NOMO-1 treated with dmso at 0.1 percent for 144 hours (cell line): ENCODE measurements at regions not wholly inside any gene's neighbourhood (a gene's known extent, or its start where the extent isn't known, plus 50 kb on each side); places are given as distances from the start of the nearest gene placed in this dataset.
"Not testable (repeated sequence)": the region's sequence is repeated elsewhere in the genome, so short reads cannot be mapped to it uniquely, and the experiment has no call there.

Experiments used
- DNase-seq: peaks from one replicate; lab custom pipeline; 2025; ENCODE audit not compliant: unreplicated experiment; lab: John Stamatoyannopoulos, UW

GRCh38 chrX:101823236-101823635 lies 108.6 kb downstream of the ZMAT1 start:
- no peak for DNase-seq

DNA sequence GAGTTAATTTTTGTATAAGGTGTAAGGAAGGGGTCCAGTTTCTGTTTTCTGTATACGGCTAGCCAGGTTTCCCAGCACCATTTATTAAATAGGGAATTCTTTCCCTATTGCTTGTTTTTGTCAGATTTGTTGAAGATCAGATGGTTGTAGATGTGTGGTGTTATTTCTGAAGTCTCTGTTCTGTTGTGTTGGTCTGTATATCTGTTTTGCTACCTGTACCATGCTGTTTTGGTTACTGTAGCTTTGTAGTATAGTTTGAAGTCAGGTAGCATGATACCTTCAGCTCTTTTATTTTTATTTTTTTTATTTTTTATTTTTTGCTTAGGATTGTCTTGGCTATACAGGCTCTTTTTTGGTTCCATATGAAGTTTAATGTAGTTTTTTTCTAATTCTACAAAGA lies 114.1 kb downstream of the ZMAT1 start:
- not testable (repeated sequence) for DNase-seq

GRCh38 chrX:101813200-101813599 lies 118.6 kb downstream of the ZMAT1 start:
- no peak for DNase-seq

DNA sequence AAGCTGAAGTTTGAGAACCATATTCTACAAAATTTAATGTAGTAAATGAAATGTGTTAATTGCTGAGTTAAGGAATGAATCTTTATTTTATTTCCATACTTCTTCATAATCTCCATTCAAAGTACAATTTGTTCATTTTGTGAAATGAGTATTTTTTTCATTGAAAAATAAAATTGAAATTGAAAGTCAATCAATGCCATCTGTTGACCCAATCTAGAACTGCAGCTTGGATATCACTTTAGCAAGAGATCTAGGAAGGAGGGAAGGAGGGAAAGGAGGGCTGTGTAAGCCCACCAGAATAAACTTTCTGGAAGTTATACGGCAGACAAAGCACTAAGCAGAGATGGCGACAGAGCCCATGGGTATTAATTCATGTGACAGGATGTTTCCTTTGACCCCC lies 128.4 kb downstream of the ZMAT1 start:
- no peak for DNase-seq

- DNase-seq = peak; percentile 41
These were observed 132.4 kb downstream of the ZMAT1 start for GRCh38 chrX:101799387-101799786.

DNA sequence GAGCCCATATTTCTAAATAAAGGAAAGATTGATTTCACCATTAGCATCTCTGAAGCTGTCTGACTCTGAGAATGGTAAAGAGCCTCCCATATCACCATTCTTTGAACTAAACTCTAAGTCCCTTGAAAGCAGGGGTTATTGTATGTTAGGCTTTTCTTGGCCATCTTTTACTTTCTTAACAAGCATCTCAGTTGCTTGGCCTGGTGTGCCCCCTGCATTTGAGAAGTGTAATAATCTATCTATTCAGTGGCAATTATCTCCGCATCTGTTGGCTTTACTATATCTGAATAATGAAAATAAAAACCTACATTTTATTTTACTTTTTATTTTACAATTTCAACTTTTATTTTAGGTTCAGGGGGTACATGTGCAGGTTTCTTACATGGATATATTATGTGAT lies 128.3 kb upstream of the ARMCX2 start:
- no peak for DNase-seq

DNA sequence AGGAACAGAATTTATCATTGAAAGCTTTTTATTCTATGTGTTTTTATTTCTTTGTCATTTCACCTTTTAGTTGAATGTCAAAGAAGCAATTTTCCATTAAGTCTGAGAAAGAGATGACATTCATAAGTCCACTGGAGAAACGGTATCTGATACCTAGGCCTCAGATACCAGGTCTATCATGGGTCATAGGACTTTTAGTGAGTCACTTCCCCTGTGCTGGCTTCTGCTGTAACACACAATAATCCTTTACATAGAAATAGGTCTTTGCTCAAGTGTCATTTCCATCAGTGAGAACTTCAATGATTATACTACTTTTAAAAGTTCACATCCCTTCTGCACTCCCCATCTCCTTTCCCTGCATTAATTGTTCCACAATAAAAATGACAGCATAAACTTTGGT lies 125.5 kb upstream of the ARMCX2 start:
- DNase-seq = no peak

DNA sequence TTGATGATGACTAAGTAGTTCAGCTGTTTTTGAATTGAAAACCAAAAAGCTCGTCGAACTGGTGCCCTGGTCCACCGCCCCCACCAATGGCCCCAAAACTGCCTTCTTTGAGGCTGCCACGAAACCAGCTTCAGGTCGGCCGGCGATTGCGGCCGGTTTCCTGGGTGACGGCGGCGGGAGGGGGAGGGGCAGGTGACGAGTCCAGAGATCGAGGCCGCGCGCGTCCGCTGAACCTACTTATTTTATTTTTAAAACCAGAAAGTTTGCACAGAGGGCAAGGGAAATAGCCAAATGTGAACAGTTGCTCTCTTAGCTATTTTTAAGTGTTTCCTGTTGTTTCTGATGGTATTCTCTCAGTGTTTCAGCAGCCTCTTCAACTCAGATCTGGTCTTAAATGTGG lies 120.8 kb upstream of the ARMCX2 start:
- DNase-seq = not testable (repeated sequence)

GRCh38 chrX:101774340-101774739 lies 114.7 kb upstream of the ARMCX2 start:
- no peak for DNase-seq

GRCh38 chrX:101764538-101764937 lies 104.9 kb upstream of the ARMCX2 start:
- no peak for DNase-seq

- peak; percentile 4 for DNase-seq
These were observed 99.3 kb upstream of the ARMCX2 start for GRCh38 chrX:101759000-101759399.

DNA sequence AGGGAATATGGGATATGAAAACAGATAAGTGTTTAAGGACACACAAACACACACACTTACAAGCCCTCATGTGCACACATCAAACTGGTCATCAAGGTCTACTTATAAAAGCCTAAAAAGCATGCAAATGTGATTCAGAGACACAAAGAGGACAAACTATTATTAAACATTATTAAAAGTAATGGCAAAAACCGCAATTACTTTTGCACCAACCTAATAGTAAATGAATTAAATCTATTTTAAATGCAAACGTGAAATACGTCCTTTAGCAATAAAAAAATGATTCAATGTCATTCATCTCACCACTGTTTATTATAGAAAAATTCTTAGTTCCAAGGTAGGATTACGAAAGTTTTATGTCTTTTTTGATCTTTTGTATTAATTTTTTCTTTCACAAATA lies 91.1 kb upstream of the ARMCX2 start:
- DNase-seq = no peak

DNA sequence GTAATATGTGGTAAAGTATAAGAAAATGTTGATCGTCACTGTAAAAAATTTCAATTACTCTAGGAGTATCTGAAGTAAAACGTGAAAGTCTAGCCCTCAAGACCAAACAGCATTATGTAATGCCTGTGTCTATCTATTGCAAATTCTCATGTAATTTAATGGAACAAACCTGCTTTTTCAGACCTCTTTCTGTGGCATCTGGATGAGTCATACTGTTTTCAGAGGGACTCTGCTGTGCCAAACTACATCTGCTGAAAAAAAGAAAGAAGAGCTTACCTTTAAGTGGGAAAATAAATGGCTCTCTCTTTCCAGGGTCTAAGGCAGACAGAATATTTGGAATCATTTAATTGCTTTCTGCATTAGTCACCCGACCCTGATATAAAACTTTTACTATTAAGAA lies 89.8 kb upstream of the ARMCX2 start:
- no peak for DNase-seq

DNA sequence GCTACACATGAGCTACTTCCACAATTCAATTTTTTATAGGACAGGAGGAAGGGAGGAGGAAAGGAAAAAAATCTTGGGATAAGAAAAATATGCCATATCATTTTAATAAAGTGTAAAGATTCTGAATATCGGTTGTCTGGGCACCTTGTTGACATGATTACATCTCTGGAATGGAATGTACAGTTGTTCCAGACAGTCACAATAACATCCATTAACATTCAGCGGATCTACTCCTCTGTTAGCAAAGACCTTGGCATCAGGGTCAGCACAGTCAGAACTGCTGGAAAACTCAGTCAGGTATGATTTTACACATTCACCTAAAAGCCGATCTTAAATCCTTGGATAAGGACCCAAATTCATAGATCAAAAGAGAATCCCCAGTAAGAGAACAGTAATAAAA lies 85.4 kb upstream of the ARMCX2 start:
- no peak for DNase-seq

DNA sequence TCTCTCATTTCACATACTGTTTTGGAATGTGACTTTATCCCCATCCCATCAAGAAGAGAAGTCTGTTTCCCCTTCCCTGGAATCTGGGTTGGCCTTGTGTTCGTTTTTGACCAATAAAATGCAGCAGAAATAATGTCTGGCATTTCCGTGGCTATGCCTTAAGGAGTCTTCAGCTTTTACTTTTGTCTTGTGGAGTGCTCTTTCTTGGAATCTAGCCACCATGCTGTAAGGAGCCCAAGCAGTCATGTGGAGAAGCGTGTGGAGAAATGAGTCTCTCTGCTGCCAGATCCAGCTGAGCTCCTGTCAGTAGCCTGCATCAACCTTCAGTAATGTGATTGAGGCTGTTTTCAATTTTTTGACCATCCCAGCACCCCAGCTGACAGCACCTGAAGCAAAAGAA lies 84.4 kb upstream of the ARMCX2 start:
- DNase-seq = no peak

- DNase-seq = no peak
These were observed 81.0 kb upstream of the ARMCX2 start for GRCh38 chrX:101740642-101741041.

GRCh38 chrX:101738867-101739266 lies 79.2 kb upstream of the ARMCX2 start:
- DNase-seq = not testable (repeated sequence)

DNA sequence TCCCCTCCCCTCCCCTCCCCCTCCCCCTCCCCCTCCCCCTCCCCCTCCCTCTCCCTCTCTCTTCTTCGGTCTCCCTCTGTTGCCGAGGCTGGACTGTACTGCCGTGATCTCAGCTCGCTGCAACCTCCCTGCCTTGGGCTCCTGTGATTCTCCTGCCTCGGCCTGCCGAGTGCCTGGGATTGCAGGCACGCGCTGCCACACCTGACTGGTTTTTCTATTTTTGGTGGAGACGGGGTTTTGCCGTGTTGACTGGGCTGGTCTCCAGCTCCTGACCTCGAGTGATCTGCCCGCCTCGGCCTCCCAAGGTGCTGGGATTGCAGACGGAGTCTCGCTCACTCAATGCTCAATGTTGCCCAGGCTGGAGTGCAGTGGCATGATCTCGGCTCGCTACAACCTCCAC lies 78.8 kb upstream of the ARMCX2 start:
- not testable (repeated sequence) for DNase-seq

DNA sequence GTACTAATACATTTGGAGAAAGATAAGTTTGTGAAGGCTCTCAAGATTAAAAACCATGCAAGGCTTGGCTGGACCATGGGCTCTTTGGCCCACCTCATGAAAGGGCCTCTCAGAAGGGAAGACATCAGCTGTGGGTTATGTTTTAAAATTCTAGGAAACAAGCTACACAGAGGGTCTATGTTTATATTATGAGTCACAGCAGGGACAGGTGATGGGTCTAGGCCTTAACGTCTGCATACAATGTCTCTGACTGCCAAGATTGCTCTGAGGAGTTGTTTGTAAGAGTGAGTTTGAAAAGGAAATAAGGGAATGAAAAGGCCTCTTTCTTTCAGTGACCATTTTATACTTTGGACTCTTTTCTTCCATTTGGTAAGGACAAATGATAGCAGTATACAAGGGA lies 77.0 kb upstream of the ARMCX2 start:
- DNase-seq = no peak

DNA sequence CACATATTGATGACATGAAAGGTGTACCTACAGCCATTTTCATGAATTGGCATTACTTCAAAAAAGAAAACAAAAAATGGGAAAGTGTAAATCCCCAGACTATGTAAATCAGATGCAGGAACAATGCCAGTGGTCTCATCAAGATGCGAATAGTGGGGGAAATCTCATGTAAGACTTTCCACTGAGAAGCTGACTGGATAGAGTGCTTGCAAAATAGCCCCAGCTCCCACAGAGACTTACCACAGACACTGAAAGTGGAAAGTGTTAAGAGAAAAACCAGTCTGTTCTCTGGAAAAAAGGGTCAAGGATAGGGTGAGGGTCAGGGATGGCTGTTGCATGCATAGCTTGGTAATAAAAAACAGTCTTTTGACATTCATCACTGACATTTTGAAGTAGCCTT lies 73.2 kb upstream of the ARMCX2 start:
- DNase-seq = no peak

DNA sequence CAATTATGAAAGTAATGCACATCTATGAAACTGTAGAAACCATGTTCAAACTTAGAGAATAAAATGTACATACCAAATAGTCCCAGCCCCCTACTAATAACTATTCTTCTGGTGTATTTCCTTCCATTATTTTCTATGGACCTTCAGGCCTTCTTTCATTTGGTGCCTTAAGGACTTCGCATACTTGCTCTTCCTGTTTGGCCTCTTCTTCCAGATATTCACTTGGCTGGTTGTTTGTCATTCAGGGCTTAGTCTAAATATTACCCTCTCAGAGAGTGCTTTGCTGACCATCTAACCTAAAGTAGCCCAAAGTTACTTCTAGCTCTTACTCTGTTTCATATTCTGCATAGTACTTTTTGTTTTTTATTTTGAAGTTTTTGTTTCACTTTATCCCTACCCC lies 70.3 kb upstream of the ARMCX2 start:
- no peak for DNase-seq
